PC-9 (cell line): ENCODE measurements at regions not wholly inside any gene's neighbourhood (a gene's known extent, or its start where the extent isn't known, plus 50 kb on each side); places are given as distances from the start of the nearest gene placed in this dataset.

ENCODE experiments used
- BruUV-seq: library from RNA; stranded (reverse); fragments of 400-500 nt; replicated peaks from 2 replicates; lab custom pipeline; 2021; lab: Mats Ljungman, UMichigan
- CTCF ChIA-PET: fragments of 300-600 bp; sonication (Branson Sonifier 250); formaldehyde crosslinking; loops from one replicate; lab custom pipeline; 2022; ENCODE audit warnings: antibody characterized with exemption; lab: Charles Lee
- POLR2A ChIA-PET: fragments of 300-600 bp; sonication (Branson Sonifier 250); formaldehyde crosslinking; loops from one replicate; lab custom pipeline; 2022; ENCODE audit warnings: antibody characterized with exemption; ENCODE audit not compliant: unreplicated experiment; lab: Charles Lee
- DNase-seq, 2 experiments: peaks; one replicate each; pipeline versions ENCODE4 v3.0.0 to v3.0.0-alpha.2; 2015 to 2022; ENCODE audit warnings: mixed read lengths in 1 of 2
- H2AFZ ChIP-seq: fragments of 200-600 bp; sonication (generic); 2 replicates; pipeline ENCODE4 v1.8.1; 2017; ENCODE audit warnings: antibody characterized with exemption
- H3F3A ChIP-seq: fragments of 200-600 bp; sonication (generic); 2 replicates; pipeline ENCODE4 v1.8.1; 2017; ENCODE audit warnings: antibody characterized with exemption, mild to moderate bottlenecking, low read depth; ENCODE audit not compliant: insufficient read depth
- H3K27ac ChIP-seq: fragments of 200-600 bp; sonication (generic); 2 replicates; pipeline ENCODE4 v1.6.1; 2016; ENCODE audit warnings: mixed run types
- H3K27me3 ChIP-seq: fragments of 200-600 bp; sonication (generic); 2 replicates; pipeline ENCODE4 v1.6.1; 2016; ENCODE audit warnings: low read depth, mixed run types; ENCODE audit not compliant: insufficient read depth
- H3K36me3 ChIP-seq: fragments of 200-600 bp; sonication (generic); 2 replicates; pipeline ENCODE4 v1.6.1; 2016; ENCODE audit warnings: low read depth, mixed run types
- H3K4me1 ChIP-seq: fragments of 200-600 bp; sonication (generic); replicated peaks from 2 replicates; pipeline ENCODE4 v1.6.1; 2016; ENCODE audit warnings: mixed run types; ENCODE audit not compliant: insufficient read depth
- H3K4me2 ChIP-seq: fragments of 200-600 bp; sonication (generic); 2 replicates; pipeline ENCODE4 v1.6.1; 2017; ENCODE audit warnings: mixed run types
- H3K4me3 ChIP-seq: fragments of 200-600 bp; sonication (generic); 2 replicates; pipeline ENCODE4 v1.6.1; 2016; ENCODE audit warnings: mixed run types
- H3K79me2 ChIP-seq: fragments of 200-600 bp; sonication (generic); 2 replicates; pipeline ENCODE4 v1.6.1; 2017; ENCODE audit warnings: low read depth, mixed run types
- H3K9me2 ChIP-seq: fragments of 200-600 bp; sonication (generic); 2 replicates; pipeline ENCODE4 v1.8.1; 2017; ENCODE audit warnings: mild to moderate bottlenecking; ENCODE audit not compliant: insufficient read depth
- H3K9me3 ChIP-seq: fragments of 200-600 bp; sonication (generic); 2 replicates; pipeline ENCODE4 v1.8.1; 2016; ENCODE audit warnings: low read depth; ENCODE audit not compliant: insufficient read depth
- H4K20me1 ChIP-seq: fragments of 200-600 bp; sonication (generic); 2 replicates; pipeline ENCODE4 v1.8.1; 2017; ENCODE audit not compliant: insufficient read depth
- EZH2 ChIP-seq: fragments of 200-600 bp; sonication (generic); IDR thresholded peaks from 2 replicates; pipeline ENCODE4 v1.8.0; 2017; ENCODE audit warnings: antibody characterized with exemption, low read depth
- intact Hi-C: fragments of 100-400 bp; cut with micrococcal nuclease; formaldehyde crosslinking; loops from one replicate; pipeline ENCODE4 v1.10.0; 2022; ENCODE audit not compliant: unreplicated experiment
- TF ChIP-seq, protein P1 (sequence below): fragments of 200-600 bp; sonication (generic); conservative IDR thresholded peaks from 2 replicates; pipeline ENCODE4 v1.6.1; 2017; ENCODE audit warnings: mixed run types, antibody characterized with exemption, mild to moderate bottlenecking, moderate library complexity

DNA sequence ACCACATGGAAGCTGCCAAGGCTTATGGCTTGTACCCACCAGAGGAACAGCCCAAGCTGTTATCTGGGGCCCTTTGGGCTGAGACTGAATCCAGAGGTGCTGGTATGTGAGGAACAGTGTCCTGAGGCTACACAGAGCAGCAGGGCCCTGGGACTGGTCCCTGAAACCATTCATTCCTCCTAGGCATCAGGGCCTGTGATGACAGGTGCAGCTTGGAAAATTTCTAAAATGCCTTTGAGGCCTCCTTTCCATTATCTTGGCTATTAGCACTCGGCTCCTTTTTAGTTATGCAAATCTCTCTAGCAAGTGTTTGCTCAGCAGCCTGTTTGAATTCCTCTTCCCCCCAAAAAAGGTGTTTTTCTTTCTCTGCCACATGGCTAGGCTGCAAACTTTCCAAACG, 1151.7 kb upstream of the LRRN3 start:
- H4K20me1 ChIP-seq: no peaks in the 10 kb centered on the region
- no peaks in the 10 kb centered on the region for H3K9me2 ChIP-seq
- TF ChIP-seq, protein P1, sequence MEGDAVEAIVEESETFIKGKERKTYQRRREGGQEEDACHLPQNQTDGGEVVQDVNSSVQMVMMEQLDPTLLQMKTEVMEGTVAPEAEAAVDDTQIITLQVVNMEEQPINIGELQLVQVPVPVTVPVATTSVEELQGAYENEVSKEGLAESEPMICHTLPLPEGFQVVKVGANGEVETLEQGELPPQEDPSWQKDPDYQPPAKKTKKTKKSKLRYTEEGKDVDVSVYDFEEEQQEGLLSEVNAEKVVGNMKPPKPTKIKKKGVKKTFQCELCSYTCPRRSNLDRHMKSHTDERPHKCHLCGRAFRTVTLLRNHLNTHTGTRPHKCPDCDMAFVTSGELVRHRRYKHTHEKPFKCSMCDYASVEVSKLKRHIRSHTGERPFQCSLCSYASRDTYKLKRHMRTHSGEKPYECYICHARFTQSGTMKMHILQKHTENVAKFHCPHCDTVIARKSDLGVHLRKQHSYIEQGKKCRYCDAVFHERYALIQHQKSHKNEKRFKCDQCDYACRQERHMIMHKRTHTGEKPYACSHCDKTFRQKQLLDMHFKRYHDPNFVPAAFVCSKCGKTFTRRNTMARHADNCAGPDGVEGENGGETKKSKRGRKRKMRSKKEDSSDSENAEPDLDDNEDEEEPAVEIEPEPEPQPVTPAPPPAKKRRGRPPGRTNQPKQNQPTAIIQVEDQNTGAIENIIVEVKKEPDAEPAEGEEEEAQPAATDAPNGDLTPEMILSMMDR: no peak
- TF ChIP-seq EZH2: no peak
- H3K27me3 ChIP-seq: no peaks in the 10 kb centered on the region
- intact Hi-C loops: no loop called here
- no peak overlapping the region for H3K4me3 ChIP-seq
- H3K36me3 ChIP-seq: no peaks in the 10 kb centered on the region
- H3F3A ChIP-seq: no peaks in the 10 kb centered on the region
- no peak overlapping the region for H2AFZ ChIP-seq
- DNase-seq: no peak
- no peak overlapping the region for H3K27ac ChIP-seq
- POLR2A ChIA-PET: no interaction called here
- H3K79me2 ChIP-seq: no peaks in the 10 kb centered on the region
- no peaks in the 10 kb centered on the region for H3K9me3 ChIP-seq
- CTCF ChIA-PET: no interaction called here
- no peaks in the 10 kb centered on the region for H3K4me1 ChIP-seq
- BruUV-seq: no TSS peak
- no peak overlapping the region for H3K4me2 ChIP-seq

DNA sequence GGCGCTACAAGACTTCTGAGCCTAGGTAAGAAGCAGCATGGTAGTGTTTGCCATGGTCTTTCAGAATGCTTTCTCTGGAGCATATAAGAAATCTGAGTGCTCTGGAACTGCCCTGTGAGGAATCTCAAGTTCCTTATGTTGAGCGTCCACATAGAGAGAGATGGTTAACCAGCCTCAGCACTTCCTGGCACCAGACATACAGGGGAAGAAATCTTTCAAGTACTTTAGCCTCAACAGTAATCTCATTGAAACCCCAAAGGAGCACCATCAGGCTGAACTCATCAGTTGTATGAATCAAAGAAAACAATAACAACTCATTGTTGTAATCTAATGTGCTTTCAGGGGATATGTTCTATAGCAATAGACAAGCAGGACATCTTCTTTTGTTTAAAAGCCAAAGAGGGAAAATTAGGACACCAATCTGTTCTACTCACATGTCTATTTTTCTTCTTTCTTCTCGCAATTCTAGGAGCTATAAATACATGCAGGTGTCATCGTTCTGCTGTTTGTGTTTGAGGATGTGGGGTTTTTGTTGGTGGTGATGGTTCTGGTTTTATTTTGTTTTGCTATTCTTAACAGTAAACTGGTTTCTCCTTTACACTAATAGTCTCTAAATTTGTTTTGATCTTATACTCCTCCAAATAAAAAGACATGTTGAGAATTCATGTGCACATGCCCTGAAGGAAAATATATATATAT, 1145.0 kb upstream of the LRRN3 start:
- Histone ChIP-seq H3K27me3 (no peaks in the 10 kb centered on the region), H3F3A (no peaks in the 10 kb centered on the region), H4K20me1 (no peaks in the 10 kb centered on the region), H3K9me3 (no peaks in the 10 kb centered on the region), H3K4me1 (no peaks in the 10 kb centered on the region), H3K9me2 (no peaks in the 10 kb centered on the region), H3K4me2 (no peak overlapping the region), H3K79me2 (no peaks in the 10 kb centered on the region), H2AFZ (no peak overlapping the region), H3K27ac (no peak overlapping the region), H3K36me3 (no peaks in the 10 kb centered on the region), H3K4me3 (no peak overlapping the region)
- no peak for DNase-seq
- CTCF ChIA-PET: no interaction called here
- TF ChIP-seq, protein P1: no peak
- no peak for TF ChIP-seq EZH2
- intact Hi-C loops: no loop called here
- POLR2A ChIA-PET: no interaction called here
- BruUV-seq: no TSS peak

DNA sequence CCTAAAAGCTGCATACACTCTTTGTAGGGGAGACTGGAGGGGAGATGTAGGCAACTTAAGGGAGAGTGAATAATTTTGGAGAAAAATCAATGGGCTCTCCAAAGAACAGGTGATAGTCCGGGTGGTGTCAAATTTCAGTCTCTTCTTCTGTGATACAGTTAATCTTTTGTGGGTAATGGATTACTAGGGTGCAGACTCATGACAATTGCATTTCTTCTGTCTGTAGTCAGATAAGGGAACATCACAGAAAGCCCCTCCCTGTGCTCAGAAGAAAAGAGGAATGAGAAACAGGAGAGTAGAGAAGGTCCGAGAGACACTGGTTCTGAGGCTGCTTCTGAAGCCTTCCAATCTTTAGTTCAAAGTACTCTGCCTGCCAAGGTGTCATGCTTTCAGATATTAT, 1140.7 kb upstream of the LRRN3 start:
- Histone ChIP-seq H4K20me1 (no peaks in the 10 kb centered on the region), H3K9me3 (no peaks in the 10 kb centered on the region), H3K4me1 (no peaks in the 10 kb centered on the region), H3K9me2 (no peaks in the 10 kb centered on the region), H2AFZ (no peak overlapping the region), H3K79me2 (no peaks in the 10 kb centered on the region), H3K36me3 (no peaks in the 10 kb centered on the region), H3K27ac (no peak overlapping the region), H3K4me3 (no peak overlapping the region), H3F3A (no peaks in the 10 kb centered on the region), H3K27me3 (no peaks in the 10 kb centered on the region), H3K4me2 (no peak overlapping the region)
- POLR2A ChIA-PET: no interaction called here
- TF ChIP-seq, protein P1: no peak
- TF ChIP-seq EZH2: no peak
- CTCF ChIA-PET: no interaction called here
- DNase-seq: no peak
- no TSS peak for BruUV-seq
- intact Hi-C loops: no loop called here
